IMR-90 (cell line): ENCODE measurements at regions not wholly inside any gene's neighbourhood (a gene's known extent, or its start where the extent isn't known, plus 50 kb on each side); places are given as distances from the start of the nearest gene placed in this dataset.

ENCODE experiments used
- ATAC-seq: fragments of 200-7000 bp; cut with Tn5 transposase; 2 replicates; pipeline ENCODE4 v1.9.1; 2020; ENCODE audit warnings: low read depth, mild to moderate bottlenecking, moderate library complexity
- BruUV-seq: library from RNA; stranded (reverse); fragments of 400-500 nt; replicated peaks from 2 replicates; lab custom pipeline; 2021; lab: Mats Ljungman, UMichigan
- CTCF ChIA-PET: fragments of 300-600 bp; formaldehyde crosslinking; extraction: SDS; loops from one replicate; lab custom pipeline; 2021; ENCODE audit warnings: antibody characterized with exemption; lab: Yijun Ruan, JAX
- POLR2A ChIA-PET: fragments of 300-600 bp; sonication (Branson Sonifier 250); formaldehyde crosslinking; loops from one replicate; lab custom pipeline; 2022; ENCODE audit warnings: antibody characterized with exemption; ENCODE audit not compliant: unreplicated experiment; lab: Charles Lee
- DNase-seq: peaks from one replicate; pipeline ENCODE4 v3.0.0; 2013
- H2AFZ ChIP-seq: replicated peaks from 2 replicates; pipeline ENCODE3; 2013; ENCODE audit warnings: low read length, mild to moderate bottlenecking; ENCODE audit not compliant: poor library complexity
- H2AK5ac ChIP-seq: 2 replicates; pipeline ENCODE4 v1.6.1; 2013; ENCODE audit warnings: low read depth, low read length, inconsistent platforms
- H2AK9ac ChIP-seq: replicated peaks from 2 replicates; pipeline ENCODE3; 2013; ENCODE audit warnings: mild to moderate bottlenecking, low read depth, low read length, moderate library complexity; ENCODE audit not compliant: poor library complexity
- H2BK120ac ChIP-seq: 2 replicates; pipeline ENCODE4 v1.6.1; 2013; ENCODE audit warnings: low read depth, low read length, inconsistent platforms
- H2BK15ac ChIP-seq: 3 replicates; pipeline ENCODE4 v1.6.1; 2013; ENCODE audit warnings: low read depth, low read length, inconsistent platforms
- H2BK20ac ChIP-seq: 2 replicates; pipeline ENCODE4 v1.6.1; 2013; ENCODE audit warnings: low read depth, mild to moderate bottlenecking, inconsistent platforms, low read length, moderate library complexity
- H2BK5ac ChIP-seq: 2 replicates; pipeline ENCODE4 v1.6.1; 2013; ENCODE audit warnings: mild to moderate bottlenecking, low read depth, low read length, inconsistent platforms; ENCODE audit not compliant: poor library complexity, severe bottlenecking
- H3K14ac ChIP-seq: replicated peaks from 2 replicates; pipeline ENCODE4 v1.6.1; 2013; ENCODE audit warnings: low read depth, low read length, inconsistent platforms
- H3K18ac ChIP-seq: 2 replicates; pipeline ENCODE4 v1.6.1; 2013; ENCODE audit warnings: low read depth, low read length, control low read depth
- H3K23ac ChIP-seq: 2 replicates; pipeline ENCODE4 v1.6.1; 2013; ENCODE audit warnings: low read depth, low read length, inconsistent platforms
- H3K27ac ChIP-seq: 2 replicates; pipeline ENCODE4 v1.5.1; 2013; ENCODE audit warnings: mild to moderate bottlenecking, control low read depth, low read length; ENCODE audit not compliant: insufficient read depth
- H3K27me3 ChIP-seq: 2 replicates; pipeline ENCODE4 v1.6.1; 2013; ENCODE audit warnings: low read length; ENCODE audit not compliant: control insufficient read depth, insufficient read depth
- H3K36me3 ChIP-seq: 2 replicates; pipeline ENCODE4 v1.6.1; 2013; ENCODE audit warnings: low read length, mixed read lengths; ENCODE audit not compliant: control insufficient read depth, insufficient read depth
- H3K4ac ChIP-seq: 2 replicates; pipeline ENCODE4 v1.6.1; 2013; ENCODE audit warnings: low read depth, low read length, inconsistent platforms
- H3K4me1 ChIP-seq: 2 replicates; pipeline ENCODE4 v1.6.1; 2013; ENCODE audit warnings: low read length, mixed read lengths; ENCODE audit not compliant: control insufficient read depth, insufficient read depth
- H3K4me2 ChIP-seq: 2 replicates; pipeline ENCODE4 v1.6.1; 2013; ENCODE audit warnings: low read depth, mild to moderate bottlenecking, control low read depth, low read length, moderate library complexity
- H3K4me3 ChIP-seq: 2 replicates; pipeline ENCODE4 v1.5.1; 2013; ENCODE audit warnings: low read depth, mild to moderate bottlenecking, control low read depth, low read length, moderate library complexity; ENCODE audit not compliant: insufficient read depth
- H3K56ac ChIP-seq: 2 replicates; pipeline ENCODE4 v1.6.1; 2013; ENCODE audit warnings: low read length, inconsistent platforms; ENCODE audit not compliant: insufficient read depth; ENCODE audit errors: extremely low read depth
- H3K79me1 ChIP-seq, 2 experiments: 2 replicates each; pipeline ENCODE4 v1.6.1; 2013; ENCODE audit warnings: low read length in 2 of 2, inconsistent platforms in 1 of 2, low read depth in 1 of 2
- H3K9ac ChIP-seq: 2 replicates; pipeline ENCODE4 v1.6.1; 2013; ENCODE audit warnings: low read depth, low read length, control low read depth
- H3K9me1 ChIP-seq: 2 replicates; pipeline ENCODE4 v1.6.1; 2013; ENCODE audit warnings: low read length, inconsistent platforms; ENCODE audit not compliant: insufficient read depth
- H3K9me3 ChIP-seq: 2 replicates; pipeline ENCODE4 v1.6.1; 2013; ENCODE audit warnings: low read length; ENCODE audit not compliant: control insufficient read depth, insufficient read depth
- H4K20me1 ChIP-seq: 2 replicates; pipeline ENCODE4 v1.6.1; 2013; ENCODE audit warnings: low read length, inconsistent platforms; ENCODE audit not compliant: insufficient read depth
- H4K5ac ChIP-seq: 2 replicates; pipeline ENCODE4 v1.6.1; 2013; ENCODE audit warnings: mild to moderate bottlenecking, low read depth, low read length, control low read depth
- H4K8ac ChIP-seq, 2 experiments: 2 replicates each; pipeline ENCODE4 v1.6.1; 2013; ENCODE audit warnings: low read depth in 2 of 2, low read length in 2 of 2, control low read depth in 1 of 2, inconsistent platforms in 1 of 2
- H4K91ac ChIP-seq: 2 replicates; pipeline ENCODE4 v1.6.1; 2013; ENCODE audit warnings: low read depth, low read length, inconsistent platforms; ENCODE audit not compliant: insufficient read depth
- CEBPB ChIP-seq: IDR thresholded peaks from 2 replicates; pipeline ENCODE4 v1.6.1; 2012; ENCODE audit warnings: low read depth, low read length, improper control_type of control experiment
- CHD1 ChIP-seq: IDR thresholded peaks from 2 replicates; pipeline ENCODE4 v1.6.1; 2012; ENCODE audit warnings: low read depth, low read length, improper control_type of control experiment
- FOS ChIP-seq: fragments of 150-350 bp; IDR thresholded peaks from 2 replicates; pipeline ENCODE4 v1.6.1; 2016; ENCODE audit warnings: low read depth, low read length
- MAFK ChIP-seq: IDR thresholded peaks from 2 replicates; pipeline ENCODE4 v1.6.1; 2012; ENCODE audit warnings: low read depth, low read length, improper control_type of control experiment
- MAZ ChIP-seq: IDR thresholded peaks from 2 replicates; pipeline ENCODE4 v1.6.1; 2012; ENCODE audit warnings: low read depth, mild to moderate bottlenecking, low read length, improper control_type of control experiment, moderate library complexity, borderline replicate concordance
- MXI1 ChIP-seq: IDR thresholded peaks from 2 replicates; pipeline ENCODE4 v1.6.1; 2012; ENCODE audit warnings: low read depth, mild to moderate bottlenecking, low read length, moderate library complexity, borderline replicate concordance
- RCOR1 ChIP-seq: IDR thresholded peaks from 2 replicates; pipeline ENCODE4 v1.6.1; 2012; ENCODE audit warnings: mild to moderate bottlenecking, low read length, improper control_type of control experiment; ENCODE audit not compliant: insufficient replicate concordance
- RFX5 ChIP-seq: IDR thresholded peaks from 2 replicates; pipeline ENCODE4 v1.8.0; 2012; ENCODE audit warnings: low read depth, mild to moderate bottlenecking, low read length, moderate library complexity
- SMC3 ChIP-seq: fragments of 150-350 bp; IDR thresholded peaks from 2 replicates; pipeline ENCODE4 v1.6.1; 2016; ENCODE audit warnings: low read depth, mild to moderate bottlenecking, antibody characterized with exemption, low read length, moderate library complexity
- WGBS, 2 experiments: methylation state at CpG; one replicate each; pipeline versions ENCODE4 v1.1.5 to v1.1.7; 2013; ENCODE audit warnings: missing lambda C conversion rate in 2 of 2; ENCODE audit not compliant: insufficient read length in 1 of 2; ENCODE audit errors: extremely low coverage in 2 of 2; 5-methylcytosine and 5-hydroxymethylcytosine counted together
- dilution Hi-C: fragments of 300-500 bp; cut with HindIII; formaldehyde crosslinking; loops from one replicate; pipeline ENCODE4 v1.14.3; 2018; ENCODE audit warnings: low sequenced_read_pairs; ENCODE audit not compliant: unreplicated experiment
- in situ Hi-C: fragments of 300-500 bp; cut with MboI; formaldehyde crosslinking; loops from 3 replicates; pipeline ENCODE4 v1.14.3; 2019; ENCODE audit warnings: low sequenced_read_pairs, inconsistent platforms, mixed read lengths
- intact Hi-C: fragments of 100-400 bp; cut with micrococcal nuclease; formaldehyde crosslinking; loops from 2 replicates; pipeline ENCODE4 v1.10.0; 2022
- TF ChIP-seq, protein P1 (sequence below): conservative IDR thresholded peaks from 2 replicates; pipeline ENCODE4 v1.5.1; 2012; ENCODE audit warnings: mild to moderate bottlenecking, low read depth, low read length, improper control_type of control experiment
- TF ChIP-seq, protein P2 (sequence below): fragments of 150-350 bp; IDR thresholded peaks from 2 replicates; pipeline ENCODE4 v1.6.1; 2016; ENCODE audit warnings: low read depth, mild to moderate bottlenecking, low read length, moderate library complexity, borderline replicate concordance

DNA sequence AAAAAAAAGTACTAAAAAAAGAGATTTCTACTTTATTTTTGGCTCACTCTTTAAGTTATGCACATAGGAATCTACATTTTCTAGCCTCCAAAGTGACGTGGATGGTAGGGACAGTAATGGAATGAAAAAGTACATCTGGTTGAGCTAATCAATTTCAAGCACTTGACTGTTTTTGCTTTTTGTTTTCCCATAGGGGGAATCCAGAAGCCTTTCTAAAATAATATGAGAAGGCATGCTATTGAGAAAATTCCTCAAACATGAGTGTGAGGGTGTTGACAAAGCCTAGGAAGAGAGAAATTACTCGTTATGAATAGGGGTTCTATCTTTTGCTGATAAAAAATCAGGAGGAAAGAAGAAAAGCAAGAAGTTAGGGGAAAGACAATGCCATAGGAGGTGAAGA is 242.5 kb upstream of the PUDP start:
- ChIA-PET CTCF (no interaction called here), POLR2A (no interaction called here)
- no peak overlapping the region for H3K56ac ChIP-seq
- DNase-seq (no peak), ATAC-seq (no peak)
- no peaks in the 10 kb centered on the region for H3K36me3 ChIP-seq
- H2BK120ac ChIP-seq = no peak overlapping the region
- H3K18ac ChIP-seq = no peak overlapping the region
- no peak overlapping the region for H4K8ac ChIP-seq
- in situ Hi-C loops = no loop called here
- no TSS peak for BruUV-seq
- no peak overlapping the region for H3K23ac ChIP-seq
- H3K14ac ChIP-seq = no peak overlapping the region
- no peak for TF ChIP-seq MXI1
- no peak for TF ChIP-seq CEBPB
- TF ChIP-seq MAZ = no peak
- no peak for TF ChIP-seq FOS
- no peak for TF ChIP-seq SMC3
- TF ChIP-seq, protein P1, sequence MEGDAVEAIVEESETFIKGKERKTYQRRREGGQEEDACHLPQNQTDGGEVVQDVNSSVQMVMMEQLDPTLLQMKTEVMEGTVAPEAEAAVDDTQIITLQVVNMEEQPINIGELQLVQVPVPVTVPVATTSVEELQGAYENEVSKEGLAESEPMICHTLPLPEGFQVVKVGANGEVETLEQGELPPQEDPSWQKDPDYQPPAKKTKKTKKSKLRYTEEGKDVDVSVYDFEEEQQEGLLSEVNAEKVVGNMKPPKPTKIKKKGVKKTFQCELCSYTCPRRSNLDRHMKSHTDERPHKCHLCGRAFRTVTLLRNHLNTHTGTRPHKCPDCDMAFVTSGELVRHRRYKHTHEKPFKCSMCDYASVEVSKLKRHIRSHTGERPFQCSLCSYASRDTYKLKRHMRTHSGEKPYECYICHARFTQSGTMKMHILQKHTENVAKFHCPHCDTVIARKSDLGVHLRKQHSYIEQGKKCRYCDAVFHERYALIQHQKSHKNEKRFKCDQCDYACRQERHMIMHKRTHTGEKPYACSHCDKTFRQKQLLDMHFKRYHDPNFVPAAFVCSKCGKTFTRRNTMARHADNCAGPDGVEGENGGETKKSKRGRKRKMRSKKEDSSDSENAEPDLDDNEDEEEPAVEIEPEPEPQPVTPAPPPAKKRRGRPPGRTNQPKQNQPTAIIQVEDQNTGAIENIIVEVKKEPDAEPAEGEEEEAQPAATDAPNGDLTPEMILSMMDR = no peak
- TF ChIP-seq MAFK = no peak
- TF ChIP-seq, protein P2, sequence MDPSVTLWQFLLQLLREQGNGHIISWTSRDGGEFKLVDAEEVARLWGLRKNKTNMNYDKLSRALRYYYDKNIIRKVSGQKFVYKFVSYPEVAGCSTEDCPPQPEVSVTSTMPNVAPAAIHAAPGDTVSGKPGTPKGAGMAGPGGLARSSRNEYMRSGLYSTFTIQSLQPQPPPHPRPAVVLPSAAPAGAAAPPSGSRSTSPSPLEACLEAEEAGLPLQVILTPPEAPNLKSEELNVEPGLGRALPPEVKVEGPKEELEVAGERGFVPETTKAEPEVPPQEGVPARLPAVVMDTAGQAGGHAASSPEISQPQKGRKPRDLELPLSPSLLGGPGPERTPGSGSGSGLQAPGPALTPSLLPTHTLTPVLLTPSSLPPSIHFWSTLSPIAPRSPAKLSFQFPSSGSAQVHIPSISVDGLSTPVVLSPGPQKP = no peak
- TF ChIP-seq RFX5 = no peak
- TF ChIP-seq CHD1 = no peak
- no peak for TF ChIP-seq RCOR1
- WGBS, 2 experiments = no CpG with 5 or more reads among the region's 2 CpGs
- H3K4me3 ChIP-seq = no peak overlapping the region
- H3K4ac ChIP-seq = no peak overlapping the region
- intact Hi-C loops = no loop called here
- no peak overlapping the region for H3K4me2 ChIP-seq
- dilution Hi-C loops = no loop called here
- no peaks in the 10 kb centered on the region; the same call in 1 of the 2 replicates for H3K27me3 ChIP-seq
- no peak overlapping the region for H2BK5ac ChIP-seq
- no peak overlapping the region for H3K27ac ChIP-seq
- H3K9me3 ChIP-seq = no peaks in the 10 kb centered on the region
- H2BK15ac ChIP-seq = no peak overlapping the region
- H3K9me1 ChIP-seq = no peaks in the 10 kb centered on the region
- H3K79me1 ChIP-seq = no peaks in the 10 kb centered on the region
- H2AK9ac ChIP-seq = no peak overlapping the region
- H2AFZ ChIP-seq = no peak overlapping the region
- no peak overlapping the region for H2BK20ac ChIP-seq
- no peak overlapping the region for H3K9ac ChIP-seq
- H2AK5ac ChIP-seq = no peak overlapping the region
- no peaks in the 10 kb centered on the region for H4K20me1 ChIP-seq
- H4K5ac ChIP-seq = no peak overlapping the region
- H4K91ac ChIP-seq = no peak overlapping the region
- H3K4me1 ChIP-seq = no peaks in the 10 kb centered on the region
